ENCODE measurements at regions not wholly inside any gene's neighbourhood (a gene's known extent, or its start where the extent isn't known, plus 50 kb on each side); places are given as distances from the start of the nearest gene placed in this dataset.
"Not testable (repeated sequence)": the region's sequence is repeated elsewhere in the genome, so short reads cannot be mapped to it uniquely, and the experiment has no call there.

- DNase-seq: no peak
Observed at GRCh38 chr12:126232711-126233110, 1167.5 kb downstream of the AACS start.

GRCh38 chr12:126233625-126234024, 1168.4 kb downstream of the AACS start:
- DNase-seq: no peak

GRCh38 chr12:126243814-126244440, 1178.7 kb downstream of the AACS start:
- no peak for DNase-seq

- no peak for DNase-seq
Observed at GRCh38 chr12:126247936-126248335, 1182.7 kb downstream of the AACS start.

- DNase-seq: no peak
Observed at GRCh38 chr12:126248871-126249403, 1183.7 kb downstream of the AACS start.

- DNase-seq: no peak
Observed at GRCh38 chr12:126258190-126258589, 1193.0 kb downstream of the AACS start.

- DNase-seq: no peak
Observed at GRCh38 chr12:126262829-126263228, 1197.6 kb downstream of the AACS start.

GRCh38 chr12:126268222-126268621, 1203.0 kb downstream of the AACS start:
- no peak for DNase-seq

GRCh38 chr12:126271159-126271558, 1205.9 kb downstream of the AACS start:
- no peak for DNase-seq

GRCh38 chr12:126282691-126283090, 1217.5 kb downstream of the AACS start:
- no peak for DNase-seq

GRCh38 chr12:126286203-126286602, 1221.0 kb downstream of the AACS start:
- no peak for DNase-seq

- DNase-seq: no peak
Observed at GRCh38 chr12:126290456-126290855, 1225.2 kb downstream of the AACS start.

- not testable (repeated sequence) for DNase-seq
Observed at GRCh38 chr12:126291987-126292386, 1226.8 kb downstream of the AACS start.

GRCh38 chr12:126295652-126296051, 1230.4 kb downstream of the AACS start:
- no peak for DNase-seq

- DNase-seq: no peak
Observed at GRCh38 chr12:126309278-126309677, 1244.0 kb downstream of the AACS start.

GRCh38 chr12:126312457-126312856, 1247.2 kb downstream of the AACS start:
- DNase-seq: no peak

- no peak for DNase-seq
Observed at GRCh38 chr12:126316411-126316810, 1251.2 kb downstream of the AACS start.

GRCh38 chr12:126337556-126338441, 1272.6 kb downstream of the AACS start:
- DNase-seq: no peak

GRCh38 chr12:126342866-126343265, 1277.6 kb downstream of the AACS start:
- no peak for DNase-seq

GRCh38 chr12:126343321-126343720, 1278.1 kb downstream of the AACS start:
- DNase-seq: no peak

GRCh38 chr12:126346087-126346486, 1280.9 kb downstream of the AACS start:
- no peak for DNase-seq

GRCh38 chr12:126347421-126347820, 1282.2 kb downstream of the AACS start:
- DNase-seq: no peak

- DNase-seq: no peak
Observed at GRCh38 chr12:126349383-126349782, 1284.1 kb downstream of the AACS start.

Data from hypothalamus (tissue), 51 donors.